Smooth muscle cell (in vitro differentiated cells): ENCODE measurements at regions not wholly inside any gene's neighbourhood (a gene's known extent, or its start where the extent isn't known, plus 50 kb on each side); places are given as distances from the start of the nearest gene placed in this dataset.

Experiments
- DNase-seq: peaks from one replicate; lab custom pipeline; 2025; ENCODE audit not compliant: unreplicated experiment; lab: John Stamatoyannopoulos, UW
- H2AFZ ChIP-seq: fragments of 200-600 bp; sonication (generic); 2 replicates; pipeline ENCODE4 v1.6.0; 2016; ENCODE audit warnings: antibody characterized with exemption, low read depth, mild to moderate bottlenecking
- H3F3A ChIP-seq: fragments of 200-600 bp; sonication (generic); 2 replicates; pipeline ENCODE4 v1.6.0; 2017; ENCODE audit warnings: antibody characterized with exemption, low read depth
- H3K27ac ChIP-seq: fragments of 200-600 bp; sonication (generic); 2 replicates; pipeline ENCODE4 v1.5.1; 2016; ENCODE audit warnings: low read depth, mild to moderate bottlenecking
- H3K27me3 ChIP-seq: fragments of 200-600 bp; sonication (generic); 2 replicates; pipeline ENCODE4 v1.6.1; 2016; ENCODE audit warnings: low read depth, mild to moderate bottlenecking
- H3K36me3 ChIP-seq: fragments of 200-600 bp; sonication (generic); 2 replicates; pipeline ENCODE4 v1.5.1; 2016; ENCODE audit warnings: low read depth
- H3K4me1 ChIP-seq: fragments of 200-600 bp; sonication (generic); 2 replicates; pipeline ENCODE4 v1.5.1; 2016; ENCODE audit warnings: low read depth
- H3K4me2 ChIP-seq: fragments of 200-600 bp; sonication (generic); 2 replicates; pipeline ENCODE4 v1.6.0; 2016; ENCODE audit warnings: mild to moderate bottlenecking
- H3K4me3 ChIP-seq: fragments of 200-600 bp; sonication (generic); 2 replicates; pipeline ENCODE4 v1.5.1; 2016; ENCODE audit warnings: mild to moderate bottlenecking
- H3K79me2 ChIP-seq: fragments of 200-600 bp; sonication (generic); 2 replicates; pipeline ENCODE4 v1.6.0; 2016; ENCODE audit warnings: low read depth, mild to moderate bottlenecking
- H3K9ac ChIP-seq: fragments of 200-600 bp; sonication (generic); 2 replicates; pipeline ENCODE4 v1.6.0; 2016; ENCODE audit warnings: low read depth
- H3K9me3 ChIP-seq: fragments of 200-600 bp; sonication (generic); replicated peaks from 2 replicates; pipeline ENCODE4 v1.5.1; 2016; ENCODE audit warnings: low read depth
- H4K20me1 ChIP-seq: fragments of 200-600 bp; sonication (generic); 2 replicates; pipeline ENCODE4 v1.6.0; 2016; ENCODE audit warnings: low read depth
- WGBS: methylation state at CpG from one replicate; pipeline ENCODE4 v1.1.7; 2016; ENCODE audit warnings: low lambda C conversion rate; 5-methylcytosine and 5-hydroxymethylcytosine counted together
- TF ChIP-seq, protein P1 (sequence below): fragments of 200-600 bp; sonication (generic); IDR thresholded peaks from 2 replicates; pipeline ENCODE4 v1.5.1; 2017; ENCODE audit warnings: borderline replicate concordance, mild to moderate bottlenecking, antibody characterized with exemption; ENCODE audit not compliant: insufficient read depth, poor library complexity, severe bottlenecking

DNA sequence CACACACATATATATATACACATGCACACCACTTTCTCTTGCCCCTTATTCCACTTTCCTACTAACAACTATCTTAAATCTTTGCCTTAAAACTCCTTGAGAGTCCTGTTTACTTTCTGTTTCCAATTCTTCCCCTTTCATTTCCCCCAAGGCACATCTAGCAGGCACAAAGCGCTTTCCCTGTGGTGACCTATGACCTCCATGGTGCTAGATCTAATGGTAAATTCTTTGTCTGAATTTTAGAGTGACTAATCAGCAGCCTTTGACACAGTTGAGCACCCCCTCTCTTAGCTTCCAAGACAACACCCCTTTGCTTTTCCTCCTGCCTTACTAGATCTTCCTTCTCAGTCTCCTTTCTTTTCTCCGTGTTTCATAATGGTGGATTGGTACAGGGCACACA is 236.4 kb upstream of the TTC29 start:
- TF ChIP-seq, protein P1, sequence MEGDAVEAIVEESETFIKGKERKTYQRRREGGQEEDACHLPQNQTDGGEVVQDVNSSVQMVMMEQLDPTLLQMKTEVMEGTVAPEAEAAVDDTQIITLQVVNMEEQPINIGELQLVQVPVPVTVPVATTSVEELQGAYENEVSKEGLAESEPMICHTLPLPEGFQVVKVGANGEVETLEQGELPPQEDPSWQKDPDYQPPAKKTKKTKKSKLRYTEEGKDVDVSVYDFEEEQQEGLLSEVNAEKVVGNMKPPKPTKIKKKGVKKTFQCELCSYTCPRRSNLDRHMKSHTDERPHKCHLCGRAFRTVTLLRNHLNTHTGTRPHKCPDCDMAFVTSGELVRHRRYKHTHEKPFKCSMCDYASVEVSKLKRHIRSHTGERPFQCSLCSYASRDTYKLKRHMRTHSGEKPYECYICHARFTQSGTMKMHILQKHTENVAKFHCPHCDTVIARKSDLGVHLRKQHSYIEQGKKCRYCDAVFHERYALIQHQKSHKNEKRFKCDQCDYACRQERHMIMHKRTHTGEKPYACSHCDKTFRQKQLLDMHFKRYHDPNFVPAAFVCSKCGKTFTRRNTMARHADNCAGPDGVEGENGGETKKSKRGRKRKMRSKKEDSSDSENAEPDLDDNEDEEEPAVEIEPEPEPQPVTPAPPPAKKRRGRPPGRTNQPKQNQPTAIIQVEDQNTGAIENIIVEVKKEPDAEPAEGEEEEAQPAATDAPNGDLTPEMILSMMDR: no peak
- Histone ChIP-seq H3K4me2 (no peak overlapping the region), H4K20me1 (no peaks in the 10 kb centered on the region), H3K27me3 (no peaks in the 10 kb centered on the region), H3K79me2 (no peaks in the 10 kb centered on the region), H3K36me3 (no peaks in the 10 kb centered on the region), H3K4me1 (peaks cover 15% of the 10 kb centered on the region), H3K4me3 (no peak overlapping the region), H2AFZ (no peak overlapping the region), H3F3A (no peaks in the 10 kb centered on the region), H3K9me3 (no peaks in the 10 kb centered on the region), H3K27ac (no peak overlapping the region), H3K9ac (no peak overlapping the region)
- WGBS: 87% methylated on average over 2 of the region's 2 CpGs
- no peak for DNase-seq

DNA sequence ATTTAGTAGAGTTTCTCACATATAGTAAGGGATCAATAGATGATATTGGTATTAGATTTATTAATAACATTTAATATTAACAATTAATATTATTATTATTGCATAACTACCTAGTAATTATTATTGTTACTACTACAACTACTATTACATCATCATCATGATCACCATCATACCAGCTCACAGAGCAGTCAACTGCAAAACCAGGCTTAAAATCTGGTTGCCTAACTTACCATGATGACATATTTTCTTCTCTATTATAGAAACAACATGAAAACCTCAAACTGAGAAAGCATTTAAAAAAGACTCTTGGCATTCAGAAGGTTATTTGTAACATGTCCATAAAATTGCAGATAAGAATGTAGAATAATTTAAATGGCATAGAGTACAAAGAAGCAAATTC is 247.0 kb upstream of the TTC29 start:
- Histone ChIP-seq H3K4me2 (no peak overlapping the region), H3K27ac (no peak overlapping the region), H3K9me3 (no peaks in the 10 kb centered on the region), H4K20me1 (no peaks in the 10 kb centered on the region), H3K9ac (no peak overlapping the region), H3K27me3 (no peaks in the 10 kb centered on the region), H2AFZ (no peak overlapping the region), H3K4me1 (no peaks in the 10 kb centered on the region), H3F3A (no peaks in the 10 kb centered on the region), H3K36me3 (no peaks in the 10 kb centered on the region), H3K79me2 (no peaks in the 10 kb centered on the region), H3K4me3 (no peak overlapping the region)
- TF ChIP-seq, protein P1: no peak
- no peak for DNase-seq

DNA sequence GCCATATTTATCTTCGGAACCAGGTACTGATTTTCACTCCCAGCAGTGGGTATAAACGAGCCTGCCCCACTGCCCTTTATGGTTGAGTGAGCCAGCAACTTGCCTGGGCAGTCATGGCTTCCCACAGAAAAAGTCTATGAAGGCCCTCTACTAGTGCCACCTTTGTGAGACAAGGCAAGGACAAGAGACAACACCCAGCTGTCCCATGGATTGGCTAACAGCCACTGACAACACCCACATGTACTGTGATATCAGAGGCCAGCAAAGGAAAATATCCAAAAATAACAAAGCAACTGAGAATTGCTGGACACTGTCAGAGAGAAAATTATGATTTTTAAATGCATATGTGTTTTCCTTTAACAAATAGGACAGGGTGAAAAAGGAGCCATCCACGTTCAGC is 248.4 kb upstream of the TTC29 start:
- Histone ChIP-seq H3K9ac (no peak overlapping the region), H3K9me3 (no peaks in the 10 kb centered on the region), H3K4me1 (no peaks in the 10 kb centered on the region), H3K36me3 (no peaks in the 10 kb centered on the region), H3K4me2 (no peak overlapping the region), H4K20me1 (no peaks in the 10 kb centered on the region), H3K27ac (no peak overlapping the region), H3K79me2 (no peaks in the 10 kb centered on the region), H3K4me3 (no peak overlapping the region), H3K27me3 (no peaks in the 10 kb centered on the region), H2AFZ (no peak overlapping the region), H3F3A (no peaks in the 10 kb centered on the region)
- no peak for DNase-seq
- WGBS: 82% methylated on average over 3 of the region's 3 CpGs
- TF ChIP-seq, protein P1: no peak

DNA sequence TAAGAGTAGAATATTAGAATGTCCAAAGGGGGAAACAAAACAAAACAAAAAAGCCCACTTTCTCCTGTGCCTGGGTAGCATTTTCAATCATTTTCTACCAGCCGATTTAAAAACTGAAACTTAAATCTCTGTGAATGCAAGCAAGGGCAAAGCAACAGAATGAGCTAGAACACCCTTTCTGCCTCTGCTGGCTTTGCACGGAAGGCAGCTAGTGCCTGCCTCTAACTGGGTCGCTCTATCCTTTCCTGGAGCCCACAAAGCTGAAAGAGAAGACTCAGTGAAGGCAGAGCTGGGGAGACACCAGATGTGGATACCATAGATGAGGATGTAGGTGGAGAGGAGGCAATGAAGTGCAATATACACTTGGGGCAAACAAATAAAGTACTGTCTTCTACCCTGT is 248.9 kb upstream of the TTC29 start:
- no peaks in the 10 kb centered on the region for H3F3A ChIP-seq
- no peak overlapping the region for H3K4me2 ChIP-seq
- no peak overlapping the region for H3K4me3 ChIP-seq
- H3K79me2 ChIP-seq: no peaks in the 10 kb centered on the region
- H3K9ac ChIP-seq: no peak overlapping the region
- H2AFZ ChIP-seq: no peak overlapping the region
- WGBS: 93% methylated on average over 3 of the region's 3 CpGs
- TF ChIP-seq, protein P1: no peak
- no peaks in the 10 kb centered on the region for H3K36me3 ChIP-seq
- no peaks in the 10 kb centered on the region for H3K9me3 ChIP-seq
- no peaks in the 10 kb centered on the region for H3K4me1 ChIP-seq
- H3K27me3 ChIP-seq: no peaks in the 10 kb centered on the region
- no peak overlapping the region for H3K27ac ChIP-seq
- no peaks in the 10 kb centered on the region for H4K20me1 ChIP-seq
- no peak for DNase-seq
